ENCODE measurements at regions not wholly inside any gene's neighbourhood (a gene's known extent, or its start where the extent isn't known, plus 50 kb on each side); places are given as distances from the start of the nearest gene placed in this dataset.
A peak's percentile ranks its signal among the peaks of the same experiment; 100 is the strongest.
"Not testable (repeated sequence)": the region's sequence is repeated elsewhere in the genome, so short reads cannot be mapped to it uniquely, and the experiment has no call there.

DNA sequence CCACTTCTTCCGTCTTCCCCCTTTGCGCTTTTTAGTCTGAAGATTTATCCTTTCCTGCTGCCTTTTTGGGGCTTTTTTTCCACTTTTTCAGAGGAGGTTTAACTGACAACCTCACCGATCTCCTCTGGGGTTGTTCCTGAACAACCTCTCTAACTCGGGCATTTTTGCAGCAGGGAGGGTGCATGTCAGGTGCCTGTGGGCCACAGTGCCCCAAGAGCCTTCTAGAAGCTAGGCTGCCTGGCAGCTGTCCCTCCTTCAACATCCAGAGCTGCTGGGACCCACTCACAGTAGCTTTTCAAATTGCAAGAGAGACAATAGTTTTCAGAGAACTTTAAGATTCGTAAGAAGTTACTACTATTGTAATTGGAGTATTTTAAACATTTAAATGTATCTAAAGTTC lies 1112.4 kb upstream of the CNTN5 start:
- DNase-seq = no peak

DNA sequence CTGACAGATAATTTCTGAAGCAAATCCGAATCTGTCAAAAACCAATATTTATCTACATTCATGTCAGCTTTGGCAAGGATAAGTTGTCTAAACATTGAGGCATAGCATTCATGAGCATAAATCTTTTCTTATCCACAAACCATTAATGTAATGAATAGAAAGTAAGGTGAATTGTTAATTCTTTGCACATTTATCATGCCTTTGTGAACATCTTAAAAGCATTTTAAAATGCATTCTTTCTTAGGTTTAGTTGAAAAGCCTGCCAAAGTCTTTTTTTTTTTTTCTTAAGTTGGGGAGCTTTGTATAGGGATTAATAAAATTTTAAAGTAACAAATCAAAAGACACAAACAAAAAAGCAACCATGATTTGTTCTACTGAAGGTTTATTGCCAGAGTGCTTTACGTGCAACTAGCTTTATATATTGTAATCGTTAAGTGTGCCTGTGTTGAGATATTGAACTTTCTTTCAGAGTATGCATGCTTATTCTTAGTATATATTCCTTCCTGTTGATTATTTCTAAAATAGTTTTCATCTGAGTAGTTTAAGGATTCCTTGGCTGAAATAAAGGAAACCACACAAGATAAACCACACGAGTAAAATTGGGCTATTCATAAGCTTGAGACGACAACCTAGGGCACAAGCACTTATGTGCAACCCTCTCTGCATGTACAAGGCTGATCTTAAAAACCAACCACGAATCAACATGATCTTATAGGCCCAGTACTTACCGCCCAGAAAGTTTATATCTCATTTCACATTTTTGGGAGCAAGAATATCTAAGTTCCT lies 1110.9 kb upstream of the CNTN5 start:
- DNase-seq = no peak

DNA sequence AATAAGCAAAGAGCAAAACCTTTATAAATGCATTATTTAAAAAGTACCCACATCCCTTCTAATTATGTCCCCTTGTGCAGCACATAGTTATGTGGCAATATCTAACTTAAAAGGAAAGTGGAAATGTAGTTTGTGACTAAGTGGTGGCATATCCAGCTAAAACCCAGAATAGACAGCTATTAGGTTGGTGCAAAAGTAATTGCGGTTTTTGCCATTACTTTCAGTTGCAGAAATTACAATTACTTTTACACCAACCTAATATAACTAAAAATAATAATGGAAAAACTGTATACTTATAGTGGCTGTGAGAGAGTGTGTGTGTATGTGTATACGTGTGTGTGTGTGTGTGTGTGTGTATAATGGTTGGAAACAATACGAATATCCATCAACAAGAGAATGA lies 1108.1 kb upstream of the CNTN5 start:
- DNase-seq = no peak

DNA sequence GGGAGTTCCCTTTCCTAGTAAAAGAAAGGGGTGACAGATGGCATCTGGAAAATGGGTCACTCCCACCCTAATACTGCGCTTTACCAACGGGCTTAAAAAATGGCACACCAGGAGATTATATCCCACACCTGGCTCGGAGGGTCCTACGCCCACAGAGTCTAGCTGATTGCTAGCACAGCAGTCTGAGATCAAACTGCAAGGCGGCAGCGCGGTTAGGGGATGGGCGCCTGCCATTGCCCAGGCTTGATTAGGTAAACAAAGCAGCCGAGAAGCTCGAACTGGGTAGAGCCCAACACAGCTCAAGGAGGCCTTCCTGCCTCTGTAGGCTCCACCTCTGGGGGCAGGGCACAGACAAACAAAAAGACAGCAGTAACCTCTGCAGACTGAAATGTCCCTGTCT lies 1097.8 kb upstream of the CNTN5 start:
- not testable (repeated sequence) for DNase-seq

DNA sequence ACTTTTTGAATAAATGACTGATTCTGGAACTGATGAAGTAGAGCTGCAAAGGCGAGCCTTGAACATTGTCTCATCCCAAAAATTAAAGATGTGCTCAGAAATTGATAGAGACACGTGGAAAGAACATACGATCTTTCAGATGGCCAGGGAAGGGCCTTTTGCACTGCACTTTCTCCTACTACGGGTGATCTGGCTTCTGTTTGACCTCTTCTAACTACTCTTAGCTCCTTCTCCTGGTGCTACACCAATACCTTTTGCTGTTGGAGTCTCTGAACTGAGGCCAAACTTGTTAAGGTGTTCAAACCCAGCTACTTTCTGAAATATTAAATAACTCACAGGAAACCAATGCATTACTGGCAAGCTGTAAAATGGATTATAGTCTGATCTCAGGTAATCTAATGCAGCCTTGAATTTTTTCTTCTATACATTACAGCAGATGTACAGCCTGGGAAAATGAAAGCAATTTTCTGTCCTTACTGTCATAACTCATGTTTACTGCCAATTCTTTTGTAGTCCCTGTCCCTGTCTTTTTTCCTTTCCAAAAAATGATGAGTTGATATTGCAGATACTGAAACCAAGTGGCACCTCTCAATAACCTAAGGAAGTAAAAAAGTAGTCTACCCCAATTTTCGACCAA lies 1086.1 kb upstream of the CNTN5 start:
- no peak for DNase-seq

DNA sequence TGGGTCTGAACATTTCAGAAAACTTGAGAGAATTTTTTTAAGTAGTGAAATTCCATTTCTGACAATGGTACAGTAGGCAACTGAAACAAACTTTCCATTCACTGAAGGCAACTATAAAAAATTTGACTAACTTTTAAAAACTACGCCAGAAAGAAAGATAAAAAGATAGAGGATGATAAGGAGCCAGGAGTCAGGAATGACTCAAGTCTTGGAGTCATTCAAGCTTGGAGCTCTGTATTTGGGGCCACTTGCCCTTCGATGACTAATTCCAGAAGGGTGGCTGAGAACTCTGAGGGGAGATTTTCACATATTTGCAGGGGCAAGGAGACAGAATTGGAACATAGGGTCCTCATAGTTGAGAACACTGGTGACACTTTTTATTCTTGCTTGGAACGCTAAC lies 1083.2 kb upstream of the CNTN5 start:
- DNase-seq = no peak

DNA sequence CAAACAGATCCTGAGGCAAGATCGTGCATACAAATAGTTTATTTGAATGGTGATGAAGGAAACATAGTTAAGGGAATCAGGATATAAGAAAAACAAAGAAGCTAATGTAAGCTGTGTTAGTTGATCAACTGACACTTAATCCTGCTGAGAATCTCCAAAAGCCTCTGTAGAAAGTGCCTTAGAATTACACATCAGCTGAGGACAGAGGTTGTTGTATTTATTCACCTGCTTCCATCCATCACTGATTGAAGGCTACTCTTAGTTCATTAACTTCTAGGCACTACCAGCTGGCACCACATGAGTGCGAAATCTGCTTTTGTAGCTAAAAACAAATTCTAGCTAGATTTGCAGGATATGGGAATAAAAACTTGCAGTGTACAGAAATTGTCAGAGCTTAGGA lies 1082.0 kb upstream of the CNTN5 start:
- no peak for DNase-seq

DNA sequence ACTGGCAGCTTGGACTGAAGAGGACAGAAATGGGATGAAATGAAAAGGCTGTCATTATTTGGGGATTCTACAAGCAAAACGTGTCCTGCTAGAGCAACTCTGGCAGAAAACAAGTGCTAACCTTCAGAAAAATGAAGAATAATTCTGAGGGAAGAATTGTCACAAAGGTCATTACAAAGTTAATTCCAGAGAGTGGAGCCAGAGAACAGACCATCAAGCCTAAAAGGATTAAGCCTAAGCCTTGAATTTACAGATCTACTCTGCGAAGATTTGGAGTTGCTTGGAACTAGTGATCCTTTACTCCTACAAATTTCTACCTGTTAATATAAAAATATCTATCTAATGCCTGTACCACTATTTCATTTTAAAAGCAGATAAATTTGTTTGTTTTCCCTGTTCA lies 1077.3 kb upstream of the CNTN5 start:
- no peak for DNase-seq

DNA sequence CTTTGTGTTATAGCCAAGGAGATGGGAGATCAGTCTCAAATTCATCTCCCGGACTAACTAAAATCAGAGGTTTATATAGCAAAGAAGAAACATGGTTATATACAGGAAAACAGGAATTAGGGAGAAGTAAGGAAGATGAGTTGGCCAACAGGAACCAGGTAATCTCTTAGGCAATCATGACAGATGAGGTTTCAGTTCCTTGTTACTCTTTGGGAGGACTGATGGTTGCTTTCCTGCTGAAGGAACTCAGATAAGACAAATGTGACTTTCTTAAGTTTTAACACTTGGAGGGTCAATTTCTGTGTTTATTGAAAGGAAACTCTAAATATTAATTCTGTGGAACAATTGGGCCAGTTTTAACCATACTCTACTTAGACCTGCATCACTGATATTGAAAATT lies 1072.0 kb upstream of the CNTN5 start:
- no peak for DNase-seq

DNA sequence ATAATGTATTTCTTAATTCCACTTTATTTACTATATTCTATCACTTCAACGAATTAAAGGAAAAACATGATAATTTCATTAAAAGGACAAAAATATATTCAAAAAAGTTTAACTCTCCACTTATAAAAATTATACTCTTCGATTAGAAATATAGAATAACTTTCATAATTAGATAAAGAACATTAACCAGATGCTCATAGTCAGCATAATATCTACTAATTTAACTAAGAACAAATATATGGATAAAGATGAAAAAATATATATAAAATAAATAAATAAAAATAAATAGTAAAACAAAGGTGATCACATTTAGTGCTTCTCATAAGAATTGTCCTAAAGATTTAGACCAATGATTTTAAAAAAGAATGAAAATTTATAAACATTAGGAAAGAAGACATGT lies 1065.2 kb upstream of the CNTN5 start:
- no peak for DNase-seq

DNA sequence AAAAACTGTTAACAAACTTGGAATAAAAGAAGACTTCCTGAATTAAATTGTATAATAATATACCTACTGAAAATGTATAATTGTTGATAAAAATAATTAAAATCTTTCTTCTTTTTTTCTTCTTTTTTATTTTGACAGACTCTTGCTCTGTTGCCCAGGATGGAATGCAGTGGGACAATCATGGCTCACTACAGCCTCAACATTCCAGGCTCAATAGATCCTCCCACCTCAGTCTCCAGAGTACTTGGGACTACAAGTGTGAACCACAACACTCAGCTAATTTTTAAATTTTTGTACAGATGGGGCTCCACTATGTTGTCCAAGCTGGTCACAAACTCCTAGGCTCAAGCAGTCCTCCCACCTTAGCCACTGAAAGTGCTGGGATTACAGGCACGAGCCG lies 1063.8 kb upstream of the CNTN5 start:
- no peak for DNase-seq

DNA sequence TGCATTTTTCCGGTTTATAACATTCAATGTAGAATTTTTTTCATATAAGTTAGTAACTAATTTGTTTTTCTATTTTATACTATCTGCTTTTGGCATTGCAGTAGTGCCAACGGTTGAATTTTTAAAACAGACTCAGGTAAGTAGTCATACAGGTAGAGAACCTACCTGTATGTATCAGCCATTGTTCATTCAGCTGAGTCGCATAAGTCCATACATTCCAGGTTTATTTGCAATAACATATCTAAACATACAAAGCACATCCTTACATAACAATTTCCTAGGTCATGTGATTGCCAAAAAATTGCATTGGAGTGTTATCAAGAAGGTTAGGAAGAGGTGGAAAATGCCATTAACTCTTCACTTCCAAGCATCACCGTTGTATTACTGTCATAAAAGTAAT lies 1059.3 kb upstream of the CNTN5 start:
- DNase-seq = no peak

DNA sequence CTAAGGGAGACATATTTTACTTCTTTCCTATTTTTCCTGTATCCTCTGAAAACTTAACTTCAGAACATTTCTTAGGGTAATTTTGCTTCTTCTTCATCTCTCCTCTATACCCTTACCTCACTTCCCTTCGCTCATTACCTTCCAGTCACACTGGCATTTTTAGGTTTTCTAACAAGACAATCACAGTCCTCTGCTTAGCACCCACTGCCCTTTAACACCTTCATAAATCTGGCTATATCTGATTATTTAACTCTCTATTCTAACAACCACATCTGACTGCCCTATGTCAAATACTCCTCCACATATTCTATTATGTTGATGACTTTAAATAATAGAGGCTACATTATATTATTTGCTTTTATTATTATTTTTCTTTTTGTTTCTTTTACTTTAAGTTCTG lies 1058.0 kb upstream of the CNTN5 start:
- DNase-seq = no peak

DNA sequence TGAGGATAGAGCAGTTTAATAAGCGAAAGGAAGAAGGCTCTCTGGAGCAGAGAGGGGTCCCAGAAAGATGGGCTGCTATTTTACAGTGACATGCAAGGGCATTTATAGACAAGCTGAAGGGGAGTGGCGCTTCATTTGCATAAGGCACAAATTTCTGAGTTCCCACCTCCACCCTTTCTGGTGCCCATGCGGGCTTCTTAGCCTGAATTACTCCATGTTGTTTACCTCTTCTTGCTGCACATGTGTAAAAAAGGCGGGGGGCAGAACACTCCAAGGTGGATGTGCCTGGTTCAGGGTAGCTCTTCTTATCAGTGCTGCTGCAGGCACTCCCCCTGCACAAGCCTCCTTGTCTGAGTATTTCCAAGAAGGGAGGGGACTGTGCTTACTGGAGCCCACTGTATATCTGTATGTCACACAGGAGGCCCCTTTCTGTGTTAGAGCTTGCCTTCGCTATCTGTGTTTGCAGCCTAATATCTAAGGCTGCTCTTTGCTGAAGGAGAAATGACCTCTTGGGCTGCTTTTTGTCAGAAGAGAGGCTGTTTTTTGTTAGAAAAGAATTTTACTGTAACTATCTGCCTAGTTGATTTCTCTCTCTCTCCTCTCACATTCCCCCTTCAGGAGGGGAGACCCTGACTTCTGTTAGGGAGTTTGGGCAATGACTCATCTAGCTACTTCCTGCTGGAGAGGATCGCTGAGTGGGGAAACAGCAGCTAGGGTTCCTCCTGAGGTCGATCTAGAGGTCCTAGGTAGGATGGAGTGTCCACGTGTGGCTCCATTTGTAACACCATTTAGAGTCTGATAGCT lies 1057.0 kb upstream of the CNTN5 start:
- peak; percentile 58 for DNase-seq

DNA sequence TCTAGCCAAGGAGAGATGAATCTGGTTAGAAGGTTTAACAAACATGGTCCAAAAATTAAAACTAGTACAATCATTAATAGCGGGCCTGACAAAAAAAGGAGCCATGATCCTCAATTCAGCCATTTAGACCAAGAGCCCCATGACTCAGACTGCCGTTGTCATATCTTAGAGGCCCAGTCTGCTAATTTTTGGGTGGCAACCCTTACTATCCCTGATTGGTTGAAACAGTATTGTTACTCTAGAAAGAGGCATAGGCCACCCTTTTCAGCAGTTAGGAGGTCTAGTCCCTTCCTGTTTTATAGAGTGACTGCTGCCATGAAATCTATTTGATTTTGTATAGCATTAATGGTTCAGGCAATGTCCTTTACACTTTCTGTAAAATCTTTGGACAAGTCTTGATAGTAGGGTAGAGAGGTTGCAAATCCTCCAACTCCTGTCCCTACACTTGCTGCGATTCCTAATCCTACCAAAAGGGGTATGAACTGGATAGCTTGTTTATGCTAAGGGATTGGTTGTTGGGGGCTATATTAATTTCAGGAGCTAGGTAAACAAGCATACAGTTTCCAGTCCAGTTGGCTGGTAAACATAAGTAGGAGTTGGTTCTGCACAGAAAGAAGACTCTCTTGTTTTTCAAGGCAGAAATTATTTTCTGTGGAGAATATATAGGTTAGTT lies 1056.3 kb upstream of the CNTN5 start:
- DNase-seq = no peak

DNA sequence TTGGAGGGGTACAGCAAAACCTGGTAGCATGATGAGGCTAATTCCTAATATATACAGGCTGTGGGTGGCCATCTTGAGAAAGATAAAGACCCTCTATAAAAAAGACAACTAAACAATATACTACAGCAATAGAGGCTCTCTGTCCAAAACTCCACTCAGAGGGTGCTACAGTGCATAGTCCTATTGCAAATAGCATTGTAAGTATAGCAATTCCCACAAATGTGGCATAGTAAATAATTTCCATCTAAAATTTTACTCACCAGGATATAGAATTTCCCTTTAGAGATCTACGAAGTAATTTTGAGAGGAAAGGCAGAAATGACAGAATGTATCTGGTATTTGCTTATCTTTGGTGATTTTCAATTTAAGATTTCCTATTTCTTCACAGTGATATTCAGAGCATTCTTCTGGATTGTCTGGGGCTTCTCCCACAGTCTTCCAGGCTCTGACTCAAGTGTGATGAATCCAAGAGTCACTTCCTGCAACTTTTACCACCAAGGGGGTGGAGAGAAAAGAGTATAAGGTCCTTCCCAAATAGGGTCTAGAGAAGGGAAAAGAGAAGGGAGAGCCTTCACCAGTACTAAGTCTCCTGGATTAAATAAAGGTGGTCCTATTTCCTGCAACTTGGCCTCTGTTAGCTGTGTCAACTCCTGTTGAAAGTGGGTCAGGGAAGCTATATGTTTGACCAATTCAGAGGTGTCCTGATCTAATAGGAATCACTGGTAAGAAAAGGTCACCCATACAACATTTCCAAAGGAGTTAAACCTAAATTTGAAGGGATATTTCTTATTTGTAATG lies 1054.7 kb upstream of the CNTN5 start:
- no peak for DNase-seq

DNA sequence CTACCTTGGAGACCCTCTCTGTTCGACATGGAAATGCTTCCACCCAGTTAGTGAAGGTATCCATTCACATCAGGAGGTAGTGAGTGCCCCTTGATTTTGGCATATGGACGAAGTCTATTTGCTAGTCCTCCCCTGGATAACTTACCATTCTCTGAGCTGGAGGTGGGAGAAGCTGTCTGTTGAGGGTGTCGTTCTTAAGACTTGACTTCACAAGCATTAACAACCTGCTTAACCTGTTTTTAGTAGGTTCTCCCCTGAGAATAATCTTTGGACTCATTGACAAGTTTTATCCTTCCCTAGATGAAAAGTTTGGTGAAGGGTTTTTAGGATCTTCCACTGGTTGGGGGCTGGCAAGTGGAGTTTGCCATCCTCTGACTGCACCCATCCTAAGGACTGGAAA lies 1053.8 kb upstream of the CNTN5 start:
- no peak for DNase-seq

DNA sequence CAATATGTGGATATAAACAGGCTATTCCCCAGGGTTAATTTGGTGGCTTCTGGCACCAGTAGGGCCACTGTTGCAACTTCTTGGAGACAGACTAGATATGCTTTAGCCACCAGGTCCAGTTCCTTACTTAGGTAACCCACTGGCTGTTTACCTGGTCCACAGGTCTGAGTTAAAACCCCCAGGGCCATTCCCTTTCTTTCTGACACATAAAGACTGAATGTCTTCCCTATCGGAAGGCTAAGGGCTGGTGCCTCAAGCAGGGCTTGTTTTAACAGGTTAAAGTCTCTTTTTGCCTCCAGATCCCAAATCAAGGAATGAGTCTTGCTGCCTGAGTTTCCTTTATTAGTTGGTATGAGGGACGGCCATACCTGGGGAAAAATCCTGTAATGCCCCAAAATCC lies 1052.7 kb upstream of the CNTN5 start:
- no peak for DNase-seq

DNA sequence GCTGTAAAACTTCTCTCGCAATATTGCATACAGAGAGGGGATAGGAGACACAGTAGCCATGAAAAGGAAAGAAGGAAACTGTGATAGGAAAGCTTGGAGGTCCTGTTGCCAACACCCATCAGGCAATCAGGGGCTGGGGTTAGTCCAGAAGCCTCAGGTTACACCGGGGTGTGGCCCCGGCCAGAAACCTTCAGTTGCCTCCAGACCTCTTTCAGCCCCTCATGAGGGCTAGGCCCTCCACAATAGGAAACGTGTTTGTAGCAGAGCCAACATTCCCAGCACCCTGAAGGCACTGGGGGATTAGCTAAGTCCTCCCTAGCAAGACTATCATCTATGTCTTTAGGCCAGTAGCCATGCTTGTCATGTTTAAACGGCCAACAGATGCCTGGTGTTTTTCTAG lies 1048.0 kb upstream of the CNTN5 start:
- no peak for DNase-seq

DNA sequence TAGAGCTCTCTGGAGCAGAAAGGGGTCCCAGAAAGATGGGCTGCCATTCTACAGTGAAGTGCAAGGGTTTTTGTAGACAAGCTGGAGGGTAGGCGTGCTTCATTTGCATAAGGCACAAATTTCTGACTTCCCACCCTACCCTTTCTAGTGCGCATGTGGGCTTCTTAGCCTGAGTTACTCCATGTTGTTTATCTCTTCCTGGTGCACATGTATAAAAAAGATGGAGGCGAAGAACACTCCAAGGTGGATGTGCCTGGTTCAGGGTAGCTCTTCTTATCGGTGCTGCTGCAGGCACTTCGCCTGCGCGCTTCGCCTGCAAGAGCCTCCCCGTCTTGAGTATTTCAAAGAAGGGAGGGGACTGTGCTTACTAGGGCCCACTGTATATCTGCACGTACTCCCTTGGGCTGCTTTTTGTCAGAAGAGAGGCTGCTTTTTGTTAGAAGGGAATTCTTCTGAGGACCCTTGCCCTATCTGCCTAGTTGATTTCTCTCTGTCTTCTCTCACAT lies 1047.3 kb upstream of the CNTN5 start:
- DNase-seq = no peak

DNA sequence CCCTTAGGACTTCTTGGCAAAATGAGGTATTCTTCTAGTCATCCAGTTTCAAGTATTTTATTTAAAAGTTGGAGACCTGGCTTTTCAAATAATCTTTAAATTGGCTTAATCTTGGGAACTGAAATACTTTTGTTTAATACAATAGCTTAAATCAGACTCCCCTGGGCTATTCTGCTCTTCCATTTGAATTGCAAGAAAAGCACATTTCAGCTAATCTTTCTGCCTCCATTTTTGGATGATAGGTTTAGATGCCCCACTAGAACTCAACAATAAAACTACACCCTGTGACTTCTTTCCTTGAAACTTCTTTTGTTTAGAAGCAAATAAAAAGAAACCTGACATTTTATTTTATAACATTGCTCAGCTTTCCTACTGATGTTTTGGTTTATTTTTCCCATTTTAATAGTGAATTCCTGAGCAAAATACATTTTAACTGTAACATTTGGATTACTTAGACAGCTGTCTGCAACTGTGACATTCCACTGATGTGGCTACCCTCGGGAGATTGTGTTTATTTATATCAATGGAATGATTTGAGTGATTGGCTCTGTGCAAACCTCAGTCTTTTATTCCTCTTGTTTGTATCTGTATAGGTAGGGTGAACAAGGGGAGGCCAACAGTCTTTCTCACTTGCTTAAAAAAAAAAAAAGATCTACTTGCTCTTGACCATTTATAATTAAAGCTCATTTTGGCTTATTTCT lies 1045.8 kb upstream of the CNTN5 start:
- DNase-seq = no peak

DNA sequence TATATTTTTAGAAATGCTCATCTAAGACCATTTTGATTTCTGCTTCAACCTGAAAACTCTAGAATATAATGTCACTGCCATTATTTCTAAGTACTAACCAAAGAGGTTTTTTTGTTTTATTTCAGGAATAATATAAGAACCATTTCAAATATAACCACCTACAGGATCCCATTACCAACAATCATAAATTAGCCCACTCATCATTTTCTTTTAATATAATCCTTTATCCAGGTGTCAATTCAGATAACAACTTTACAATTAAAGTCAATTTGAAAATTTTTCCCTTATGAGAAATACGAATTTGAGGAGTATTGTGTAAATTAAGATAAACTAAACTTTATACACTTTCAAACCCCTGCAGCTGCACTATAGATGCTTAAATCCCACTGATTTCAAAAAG lies 1043.0 kb upstream of the CNTN5 start:
- DNase-seq = no peak

All from islet precursor cell (in vitro differentiated cells).